ENCODE measurements at regions not wholly inside any gene's neighbourhood (a gene's known extent, or its start where the extent isn't known, plus 50 kb on each side); places are given as distances from the start of the nearest gene placed in this dataset.

DNA sequence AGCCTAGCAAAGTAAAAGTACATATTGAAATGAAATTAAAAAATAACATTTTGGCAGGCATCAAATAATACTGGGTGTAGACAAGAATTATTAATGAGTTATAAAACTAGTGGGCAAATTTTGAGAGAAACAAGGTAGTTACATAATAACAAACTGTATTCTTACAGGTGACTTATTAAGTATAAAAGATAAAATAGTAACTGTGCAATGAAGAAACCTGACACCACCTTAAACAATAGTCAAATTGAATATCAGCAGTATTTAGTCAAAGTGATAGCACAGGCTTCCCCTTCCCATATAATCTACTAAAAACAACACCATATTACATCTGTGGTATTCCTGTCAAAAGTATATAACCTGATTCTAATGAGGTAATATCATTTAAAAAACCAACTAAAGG lies 1099.8 kb upstream of the CRIM1 start:
- intact Hi-C loops (cut with micrococcal nuclease; ENCODE audit: unreplicated experiment): no loop called here
- H3K27ac ChIP-seq (ENCODE audit: low read depth, low read length, poor library complexity, severe bottlenecking): no peak overlapping the region
- ChIA-PET CTCF (no interaction called here), POLR2A (ENCODE audit: low non-redundant PET) (no interaction called here)
- TF ChIP-seq, protein P1, sequence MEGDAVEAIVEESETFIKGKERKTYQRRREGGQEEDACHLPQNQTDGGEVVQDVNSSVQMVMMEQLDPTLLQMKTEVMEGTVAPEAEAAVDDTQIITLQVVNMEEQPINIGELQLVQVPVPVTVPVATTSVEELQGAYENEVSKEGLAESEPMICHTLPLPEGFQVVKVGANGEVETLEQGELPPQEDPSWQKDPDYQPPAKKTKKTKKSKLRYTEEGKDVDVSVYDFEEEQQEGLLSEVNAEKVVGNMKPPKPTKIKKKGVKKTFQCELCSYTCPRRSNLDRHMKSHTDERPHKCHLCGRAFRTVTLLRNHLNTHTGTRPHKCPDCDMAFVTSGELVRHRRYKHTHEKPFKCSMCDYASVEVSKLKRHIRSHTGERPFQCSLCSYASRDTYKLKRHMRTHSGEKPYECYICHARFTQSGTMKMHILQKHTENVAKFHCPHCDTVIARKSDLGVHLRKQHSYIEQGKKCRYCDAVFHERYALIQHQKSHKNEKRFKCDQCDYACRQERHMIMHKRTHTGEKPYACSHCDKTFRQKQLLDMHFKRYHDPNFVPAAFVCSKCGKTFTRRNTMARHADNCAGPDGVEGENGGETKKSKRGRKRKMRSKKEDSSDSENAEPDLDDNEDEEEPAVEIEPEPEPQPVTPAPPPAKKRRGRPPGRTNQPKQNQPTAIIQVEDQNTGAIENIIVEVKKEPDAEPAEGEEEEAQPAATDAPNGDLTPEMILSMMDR (conservative IDR thresholded peaks at IDR 0.05; ENCODE audit: low read depth, low read length): no peak
- no peak for TF ChIP-seq EZH2 (IDR thresholded peaks at IDR 0.05; ENCODE audit: borderline replicate concordance, low read depth, low read length, poor library complexity, severe bottlenecking)
- no peaks in the 10 kb centered on the region for H3K36me3 ChIP-seq (ENCODE audit: insufficient read depth, low read length, poor library complexity, severe bottlenecking)
- DNase-seq (ENCODE audit: low spot score): no peak
- no peak overlapping the region for H3K4me3 ChIP-seq (ENCODE audit: low read depth, low read length, poor library complexity, severe bottlenecking)
- no peaks in the 10 kb centered on the region for H3K9me3 ChIP-seq (ENCODE audit: low read depth, low read length, poor library complexity, severe bottlenecking)
- no peaks in the 10 kb centered on the region for H3K27me3 ChIP-seq (replicated peaks; ENCODE audit: insufficient read depth, low read depth, low read length, poor library complexity)
- H3K4me1 ChIP-seq (ENCODE audit: insufficient read depth, low read length, poor library complexity, severe bottlenecking): no peaks in the 10 kb centered on the region
- no TSS peak for BruUV-seq (replicated peaks)

DNA sequence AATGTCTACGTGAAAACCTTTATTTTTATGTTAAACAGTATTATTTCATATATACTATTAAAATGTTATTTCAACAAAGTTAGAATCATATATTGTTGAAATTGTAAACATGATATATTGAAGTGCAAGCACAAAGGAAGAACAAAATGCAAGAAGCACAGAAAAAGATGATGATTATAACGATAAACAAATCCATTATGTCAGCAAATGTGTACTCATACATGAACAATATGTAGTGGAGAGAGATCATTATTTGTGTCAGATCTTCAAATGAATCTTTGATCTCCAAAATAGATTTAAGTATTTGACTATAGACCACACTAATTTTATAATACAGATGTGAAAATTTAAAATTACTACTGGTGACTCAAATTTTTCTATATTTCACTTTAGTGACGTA lies 1104.4 kb upstream of the CRIM1 start:
- ChIA-PET CTCF (no interaction called here), POLR2A (ENCODE audit: low non-redundant PET) (interaction anchor here (0.6 kb wide), 1 partner anchor 812 kb away, joined by 3 read pairs; no protein-coding TSS in a partner anchor)
- H3K36me3 ChIP-seq (ENCODE audit: insufficient read depth, low read length, poor library complexity, severe bottlenecking): no peaks in the 10 kb centered on the region
- H3K27ac ChIP-seq (ENCODE audit: low read depth, low read length, poor library complexity, severe bottlenecking): no peak overlapping the region
- DNase-seq (ENCODE audit: low spot score): no peak
- H3K4me1 ChIP-seq (ENCODE audit: insufficient read depth, low read length, poor library complexity, severe bottlenecking): no peaks in the 10 kb centered on the region
- no peaks in the 10 kb centered on the region for H3K27me3 ChIP-seq (replicated peaks; ENCODE audit: insufficient read depth, low read depth, low read length, poor library complexity)
- no peak overlapping the region for H3K4me3 ChIP-seq (ENCODE audit: low read depth, low read length, poor library complexity, severe bottlenecking)
- intact Hi-C loops (cut with micrococcal nuclease; ENCODE audit: unreplicated experiment): no loop called here
- TF ChIP-seq, protein P1 (conservative IDR thresholded peaks at IDR 0.05; ENCODE audit: low read depth, low read length): no peak
- TF ChIP-seq EZH2 (IDR thresholded peaks at IDR 0.05; ENCODE audit: borderline replicate concordance, low read depth, low read length, poor library complexity, severe bottlenecking): no peak
- BruUV-seq (replicated peaks): no TSS peak
- H3K9me3 ChIP-seq (ENCODE audit: low read depth, low read length, poor library complexity, severe bottlenecking): no peaks in the 10 kb centered on the region

- TF ChIP-seq, protein P1 (conservative IDR thresholded peaks at IDR 0.05; ENCODE audit: low read depth, low read length): no peak
- TF ChIP-seq EZH2 (IDR thresholded peaks at IDR 0.05; ENCODE audit: borderline replicate concordance, low read depth, low read length, poor library complexity, severe bottlenecking): no peak
- no peaks in the 10 kb centered on the region for H3K4me1 ChIP-seq (ENCODE audit: insufficient read depth, low read length, poor library complexity, severe bottlenecking)
- intact Hi-C loops (cut with micrococcal nuclease; ENCODE audit: unreplicated experiment): no loop called here
- no peaks in the 10 kb centered on the region for H3K36me3 ChIP-seq (ENCODE audit: insufficient read depth, low read length, poor library complexity, severe bottlenecking)
- ChIA-PET CTCF (no interaction called here), POLR2A (ENCODE audit: low non-redundant PET) (no interaction called here)
- BruUV-seq (replicated peaks): no TSS peak
- H3K4me3 ChIP-seq (ENCODE audit: low read depth, low read length, poor library complexity, severe bottlenecking): no peak overlapping the region
- no peak overlapping the region for H3K27ac ChIP-seq (ENCODE audit: low read depth, low read length, poor library complexity, severe bottlenecking)
- no peaks in the 10 kb centered on the region for H3K9me3 ChIP-seq (ENCODE audit: low read depth, low read length, poor library complexity, severe bottlenecking)
- H3K27me3 ChIP-seq (replicated peaks; ENCODE audit: insufficient read depth, low read depth, low read length, poor library complexity): no peaks in the 10 kb centered on the region
- no peak for DNase-seq (ENCODE audit: low spot score)
Observed at GRCh38 chr2:35246702-35247101, 1108.9 kb upstream of the CRIM1 start.
